ENCODE measurements at regions not wholly inside any gene's neighbourhood (a gene's known extent, or its start where the extent isn't known, plus 50 kb on each side); places are given as distances from the start of the nearest gene placed in this dataset.
"Not testable (repeated sequence)": the region's sequence is repeated elsewhere in the genome, so short reads cannot be mapped to it uniquely, and the experiment has no call there.

- DNase-seq (ENCODE audit: low spot score), result not testable (repeated sequence)
Observed at GRCh38 chrX:27156921-27157320, 306.2 kb downstream of the PPP4R3C start.

- DNase-seq (ENCODE audit: low spot score), result no peak
Observed at GRCh38 chrX:27136325-27136724, 326.8 kb downstream of the PPP4R3C start.

- DNase-seq (ENCODE audit: low spot score), result no peak
Observed at GRCh38 chrX:27132862-27133261, 330.3 kb downstream of the PPP4R3C start.

GRCh38 chrX:27087176-27087575 is 376.0 kb downstream of the PPP4R3C start:
- DNase-seq (ENCODE audit: low spot score), result not testable (repeated sequence)

GRCh38 chrX:27086237-27086636 is 376.9 kb downstream of the PPP4R3C start:
- no peak for DNase-seq (ENCODE audit: low spot score)

- no peak for DNase-seq (ENCODE audit: low spot score)
Observed at GRCh38 chrX:27085346-27085745, 377.8 kb downstream of the PPP4R3C start.

- DNase-seq (ENCODE audit: low spot score), result no peak
Observed at GRCh38 chrX:27078371-27078770, 384.8 kb downstream of the PPP4R3C start.

GRCh38 chrX:27057883-27058282 is 405.3 kb downstream of the PPP4R3C start:
- no peak for DNase-seq (ENCODE audit: low spot score)

GRCh38 chrX:27039332-27039731 is 423.8 kb downstream of the PPP4R3C start:
- DNase-seq (ENCODE audit: low spot score), result no peak

- DNase-seq (ENCODE audit: low spot score), result no peak
Observed at GRCh38 chrX:27008486-27008885, 454.7 kb downstream of the PPP4R3C start.

GRCh38 chrX:26999634-27000033 is 463.5 kb downstream of the PPP4R3C start:
- no peak for DNase-seq (ENCODE audit: low spot score)

- no peak for DNase-seq (ENCODE audit: low spot score)
Observed at GRCh38 chrX:26958261-26958660, 504.9 kb downstream of the PPP4R3C start.

- DNase-seq (ENCODE audit: low spot score), result no peak
Observed at GRCh38 chrX:26954029-26954428, 509.1 kb downstream of the PPP4R3C start.

- no peak for DNase-seq (ENCODE audit: low spot score)
Observed at GRCh38 chrX:26952213-26952612, 510.9 kb downstream of the PPP4R3C start.

GRCh38 chrX:26927419-26927818 is 535.7 kb downstream of the PPP4R3C start:
- DNase-seq (ENCODE audit: low spot score), result no peak

- no peak for DNase-seq (ENCODE audit: low spot score)
Observed at GRCh38 chrX:26925088-26925487, 538.1 kb downstream of the PPP4R3C start.

GRCh38 chrX:26922278-26922677 is 540.9 kb downstream of the PPP4R3C start:
- no peak for DNase-seq (ENCODE audit: low spot score)

- peak; percentile 1 for DNase-seq (ENCODE audit: low spot score)
Observed at GRCh38 chrX:26918631-26919030, 544.5 kb downstream of the PPP4R3C start.

- DNase-seq (ENCODE audit: low spot score), result no peak
Observed at GRCh38 chrX:26916991-26917390, 546.1 kb downstream of the PPP4R3C start.

- DNase-seq (ENCODE audit: low spot score), result no peak
Observed at GRCh38 chrX:26915064-26915463, 548.1 kb downstream of the PPP4R3C start.

- DNase-seq (ENCODE audit: low spot score), result no peak
Observed at GRCh38 chrX:26914232-26914631, 548.9 kb downstream of the PPP4R3C start.

- not testable (repeated sequence) for DNase-seq (ENCODE audit: low spot score)
Observed at GRCh38 chrX:26911785-26912184, 551.4 kb downstream of the PPP4R3C start.

- no peak for DNase-seq (ENCODE audit: low spot score)
Observed at GRCh38 chrX:26909728-26910127, 553.4 kb downstream of the PPP4R3C start.

GRCh38 chrX:26908218-26908617 is 554.9 kb downstream of the PPP4R3C start:
- DNase-seq (ENCODE audit: low spot score), result no peak

GRCh38 chrX:26889574-26889973 is 573.6 kb downstream of the PPP4R3C start:
- peak; percentile 3 for DNase-seq (ENCODE audit: low spot score)
